GM13977 (cell line): ENCODE measurements at regions not wholly inside any gene's neighbourhood (a gene's known extent, or its start where the extent isn't known, plus 50 kb on each side); places are given as distances from the start of the nearest gene placed in this dataset.
"Not testable (repeated sequence)": the region's sequence is repeated elsewhere in the genome, so short reads cannot be mapped to it uniquely, and the experiment has no call there.

Source experiments
- DNase-seq: peaks from one replicate; pipeline ENCODE4 v3.0.0; 2012; ENCODE audit warnings: low spot score
- in situ Hi-C: fragments of 300-500 bp; cut with MboI; formaldehyde crosslinking; loops from one replicate; pipeline ENCODE4 v1.12.0; 2022; ENCODE audit warnings: low sequenced_read_pairs, low pct_unique_long_range_greater_than_20kb, mixed read lengths, inconsistent platforms; ENCODE audit not compliant: unreplicated experiment
- TF ChIP-seq, protein P1 (sequence below): IDR thresholded peaks from 2 replicates; pipeline ENCODE4 v1.5.1; 2012; ENCODE audit warnings: mild to moderate bottlenecking, control low read depth; ENCODE audit not compliant: insufficient read depth; ENCODE audit errors: extremely low read depth, missing control alignments

DNA sequence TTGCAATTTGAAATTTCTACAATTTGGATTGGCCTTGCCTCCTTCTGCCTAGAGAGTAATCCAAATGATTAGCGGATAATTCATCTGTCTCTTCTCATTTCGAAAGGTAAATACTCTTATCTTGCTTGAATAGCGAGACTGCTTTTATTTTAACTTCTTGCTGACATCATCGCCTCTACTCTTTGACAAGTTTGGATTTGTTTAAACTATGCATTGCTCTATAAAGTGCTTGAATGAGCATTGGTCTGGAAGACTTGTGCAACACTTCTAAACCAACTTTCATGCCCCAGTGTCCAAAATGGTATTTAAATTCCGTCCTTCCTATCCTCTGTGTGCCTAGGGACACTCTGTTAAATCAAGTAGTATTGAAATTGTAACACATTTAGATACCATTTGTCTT, 384.1 kb upstream of the SLC35B3 start:
- TF ChIP-seq, protein P1, sequence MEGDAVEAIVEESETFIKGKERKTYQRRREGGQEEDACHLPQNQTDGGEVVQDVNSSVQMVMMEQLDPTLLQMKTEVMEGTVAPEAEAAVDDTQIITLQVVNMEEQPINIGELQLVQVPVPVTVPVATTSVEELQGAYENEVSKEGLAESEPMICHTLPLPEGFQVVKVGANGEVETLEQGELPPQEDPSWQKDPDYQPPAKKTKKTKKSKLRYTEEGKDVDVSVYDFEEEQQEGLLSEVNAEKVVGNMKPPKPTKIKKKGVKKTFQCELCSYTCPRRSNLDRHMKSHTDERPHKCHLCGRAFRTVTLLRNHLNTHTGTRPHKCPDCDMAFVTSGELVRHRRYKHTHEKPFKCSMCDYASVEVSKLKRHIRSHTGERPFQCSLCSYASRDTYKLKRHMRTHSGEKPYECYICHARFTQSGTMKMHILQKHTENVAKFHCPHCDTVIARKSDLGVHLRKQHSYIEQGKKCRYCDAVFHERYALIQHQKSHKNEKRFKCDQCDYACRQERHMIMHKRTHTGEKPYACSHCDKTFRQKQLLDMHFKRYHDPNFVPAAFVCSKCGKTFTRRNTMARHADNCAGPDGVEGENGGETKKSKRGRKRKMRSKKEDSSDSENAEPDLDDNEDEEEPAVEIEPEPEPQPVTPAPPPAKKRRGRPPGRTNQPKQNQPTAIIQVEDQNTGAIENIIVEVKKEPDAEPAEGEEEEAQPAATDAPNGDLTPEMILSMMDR = no peak
- in situ Hi-C loops = no loop called here
- DNase-seq = no peak

DNA sequence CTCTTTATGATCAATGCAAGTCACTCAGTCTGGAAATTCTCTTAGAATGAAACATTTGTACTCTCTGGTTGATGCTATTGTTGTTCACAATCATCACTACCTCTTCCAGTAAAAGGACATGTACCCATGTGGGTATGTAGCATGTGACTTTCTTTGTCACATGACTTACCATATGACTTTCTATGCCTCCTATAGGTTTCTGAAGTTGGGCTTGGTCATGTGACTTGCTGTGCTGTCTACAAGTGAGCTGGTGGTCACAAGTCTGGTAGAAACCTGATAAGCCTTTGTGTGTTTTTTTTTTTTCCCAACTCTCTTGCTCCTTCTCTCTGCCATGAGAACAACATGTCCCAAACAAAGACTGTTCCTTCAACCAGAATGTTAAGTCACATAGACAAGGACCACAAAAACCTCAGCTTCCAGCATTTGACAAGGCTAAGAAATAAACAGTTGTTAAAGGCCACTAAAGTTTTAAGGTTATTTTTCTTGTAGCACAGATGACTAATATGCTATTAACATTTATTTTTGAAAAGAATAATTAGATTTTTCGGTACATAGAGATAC, 379.2 kb upstream of the SLC35B3 start:
- in situ Hi-C loops = no loop called here
- no peak for DNase-seq
- TF ChIP-seq, protein P1 = no peak

DNA sequence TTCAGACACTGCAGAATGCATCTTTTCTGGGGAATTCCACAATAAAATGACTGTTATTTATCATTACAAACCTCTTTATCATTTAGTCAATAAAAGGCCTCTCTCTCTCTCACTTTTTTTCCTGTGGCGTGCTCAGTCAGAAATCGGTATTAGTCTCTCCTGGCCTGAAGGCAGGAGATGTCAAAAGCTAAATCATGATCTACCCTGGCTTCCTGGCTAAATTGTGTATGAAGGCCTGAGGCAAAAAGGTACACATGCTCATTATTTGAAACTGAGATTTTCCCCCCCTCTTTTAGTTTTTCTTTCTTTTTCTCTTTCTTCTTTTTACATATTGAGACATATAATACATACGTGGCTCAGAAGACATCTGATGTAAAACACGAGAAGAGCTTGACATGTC, 375.0 kb upstream of the SLC35B3 start:
- no peak for DNase-seq
- TF ChIP-seq, protein P1 = no peak
- in situ Hi-C loops = no loop called here

DNA sequence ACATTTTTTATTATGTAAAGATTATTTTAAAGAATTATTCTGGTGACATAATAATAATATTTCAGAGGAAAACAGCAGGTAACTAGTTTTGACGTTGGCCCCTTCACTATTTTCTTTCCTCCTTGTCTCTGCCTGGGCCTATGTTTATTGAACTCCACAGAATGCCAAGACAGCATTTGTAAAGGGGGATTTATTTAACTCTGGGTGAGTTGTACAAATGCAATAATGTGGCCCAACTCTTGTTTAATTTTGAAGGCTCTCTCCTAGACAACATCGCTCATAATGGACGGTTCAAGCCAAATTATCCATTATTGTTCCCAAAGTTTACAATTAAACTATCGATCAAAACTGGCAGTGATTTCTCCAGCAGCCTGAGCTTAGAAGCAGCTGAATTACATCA, 374.3 kb upstream of the SLC35B3 start:
- in situ Hi-C loops = no loop called here
- TF ChIP-seq, protein P1 = no peak
- no peak for DNase-seq

DNA sequence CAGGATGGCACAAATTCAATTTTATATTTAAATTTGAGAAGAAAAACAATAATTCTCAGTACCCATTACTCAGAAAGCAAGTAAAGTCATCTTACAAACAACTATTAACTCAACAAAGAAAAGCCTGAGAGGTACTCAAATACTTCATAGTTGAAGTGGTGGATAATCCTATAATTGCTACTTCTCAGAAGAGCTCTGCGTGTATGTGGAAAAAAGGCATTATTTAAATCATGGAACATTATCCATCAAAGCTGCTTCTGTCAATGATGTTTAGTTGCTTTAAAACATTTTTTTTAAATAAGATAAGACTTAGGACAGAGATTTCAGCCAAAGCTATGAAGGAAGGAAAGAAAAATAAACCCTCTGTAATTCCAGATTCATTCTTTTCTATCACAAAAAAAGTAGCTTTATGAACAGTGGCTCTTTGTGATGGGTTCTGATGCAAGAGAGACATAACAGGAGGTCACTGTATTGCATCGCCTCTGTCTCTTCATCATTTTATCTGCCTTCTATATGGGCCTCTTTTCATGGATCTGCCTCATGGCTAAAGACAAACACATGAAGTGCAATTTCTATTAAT, 367.9 kb upstream of the SLC35B3 start:
- DNase-seq = no peak
- in situ Hi-C loops = no loop called here
- TF ChIP-seq, protein P1 = no peak

DNA sequence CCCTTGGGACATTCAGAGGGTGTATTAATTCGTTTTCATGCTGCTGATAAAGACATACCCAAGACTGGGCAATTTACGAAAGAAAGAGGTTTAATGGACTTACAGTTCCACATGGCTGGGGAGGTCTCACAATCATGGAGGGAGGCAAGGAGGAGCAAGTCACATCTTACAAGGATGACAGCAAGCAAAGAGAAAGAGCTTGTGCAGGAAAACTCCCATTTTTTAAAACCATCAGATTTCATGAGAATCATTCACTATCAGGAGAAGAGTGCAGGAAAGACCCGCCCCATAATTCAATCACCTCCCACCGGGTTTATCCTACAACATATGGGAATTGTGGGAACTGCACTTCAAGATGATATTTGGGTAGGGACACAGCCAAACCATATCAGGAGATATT, 367.1 kb upstream of the SLC35B3 start:
- in situ Hi-C loops, DNase-seq: not testable (repeated sequence)

DNA sequence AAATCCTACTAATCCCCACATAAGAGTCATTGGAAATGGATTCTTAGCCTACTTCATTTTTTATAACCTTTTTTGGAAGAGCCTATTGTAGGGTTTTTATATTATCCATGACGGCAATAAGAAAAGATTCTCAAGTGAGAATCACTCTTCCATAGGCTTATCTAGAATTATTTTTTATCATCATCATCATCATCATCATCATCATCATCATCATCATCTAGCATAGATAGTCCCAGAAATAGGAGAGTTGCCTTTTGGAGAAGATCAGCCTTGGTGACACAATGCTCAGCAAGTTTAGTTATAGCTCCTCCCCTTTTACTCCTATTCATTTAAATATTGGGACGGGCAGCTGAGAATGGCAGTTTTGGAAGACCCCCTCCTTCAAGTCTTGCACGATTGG, 359.1 kb upstream of the SLC35B3 start:
- in situ Hi-C loops = no loop called here
- no peak for DNase-seq
- TF ChIP-seq, protein P1 = no peak
